ENCODE measurements at regions not wholly inside any gene's neighbourhood (a gene's known extent, or its start where the extent isn't known, plus 50 kb on each side); places are given as distances from the start of the nearest gene placed in this dataset.

DNA sequence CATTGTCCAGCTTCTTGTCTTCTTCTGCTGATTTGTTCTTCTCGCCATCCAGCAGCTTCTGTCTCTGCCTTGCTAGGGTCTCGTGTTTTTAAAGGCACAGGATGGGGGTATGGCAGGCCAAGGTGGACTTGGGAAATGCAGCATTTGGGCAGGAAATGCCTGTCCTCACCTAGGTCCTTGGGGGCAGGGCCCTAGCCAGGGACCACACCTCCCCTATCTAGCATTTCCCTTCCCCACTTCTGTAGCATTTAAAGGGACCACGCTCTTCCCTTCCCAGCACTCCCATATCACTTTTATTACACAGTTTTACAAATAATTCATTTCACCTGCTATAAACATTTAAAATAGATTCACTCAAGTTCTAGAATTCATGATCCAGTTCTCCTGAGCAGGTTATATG, 315.4 kb upstream of the LMCD1 start:
- no peak for TF ChIP-seq POLR2AphosphoS5 (IDR thresholded peaks at IDR 0.05; ENCODE audit: low read depth, low read length)
- no peak for TF ChIP-seq POLR2A (IDR thresholded peaks at IDR 0.05; ENCODE audit: low read depth, low read length)
